Smooth muscle cell (in vitro differentiated cells): ENCODE measurements at regions not wholly inside any gene's neighbourhood (a gene's known extent, or its start where the extent isn't known, plus 50 kb on each side); places are given as distances from the start of the nearest gene placed in this dataset.

Experiments used
- DNase-seq: peaks from one replicate; lab custom pipeline; 2025; ENCODE audit not compliant: unreplicated experiment; lab: John Stamatoyannopoulos, UW
- H2AFZ ChIP-seq: fragments of 200-600 bp; sonication (generic); 2 replicates; pipeline ENCODE4 v1.6.0; 2016; ENCODE audit warnings: antibody characterized with exemption, low read depth, mild to moderate bottlenecking
- H3F3A ChIP-seq: fragments of 200-600 bp; sonication (generic); 2 replicates; pipeline ENCODE4 v1.6.0; 2017; ENCODE audit warnings: antibody characterized with exemption, low read depth
- H3K27ac ChIP-seq: fragments of 200-600 bp; sonication (generic); 2 replicates; pipeline ENCODE4 v1.5.1; 2016; ENCODE audit warnings: low read depth, mild to moderate bottlenecking
- H3K27me3 ChIP-seq: fragments of 200-600 bp; sonication (generic); 2 replicates; pipeline ENCODE4 v1.6.1; 2016; ENCODE audit warnings: low read depth, mild to moderate bottlenecking
- H3K36me3 ChIP-seq: fragments of 200-600 bp; sonication (generic); 2 replicates; pipeline ENCODE4 v1.5.1; 2016; ENCODE audit warnings: low read depth
- H3K4me1 ChIP-seq: fragments of 200-600 bp; sonication (generic); 2 replicates; pipeline ENCODE4 v1.5.1; 2016; ENCODE audit warnings: low read depth
- H3K4me2 ChIP-seq: fragments of 200-600 bp; sonication (generic); 2 replicates; pipeline ENCODE4 v1.6.0; 2016; ENCODE audit warnings: mild to moderate bottlenecking
- H3K4me3 ChIP-seq: fragments of 200-600 bp; sonication (generic); 2 replicates; pipeline ENCODE4 v1.5.1; 2016; ENCODE audit warnings: mild to moderate bottlenecking
- H3K79me2 ChIP-seq: fragments of 200-600 bp; sonication (generic); 2 replicates; pipeline ENCODE4 v1.6.0; 2016; ENCODE audit warnings: low read depth, mild to moderate bottlenecking
- H3K9ac ChIP-seq: fragments of 200-600 bp; sonication (generic); 2 replicates; pipeline ENCODE4 v1.6.0; 2016; ENCODE audit warnings: low read depth
- H3K9me3 ChIP-seq: fragments of 200-600 bp; sonication (generic); replicated peaks from 2 replicates; pipeline ENCODE4 v1.5.1; 2016; ENCODE audit warnings: low read depth
- H4K20me1 ChIP-seq: fragments of 200-600 bp; sonication (generic); 2 replicates; pipeline ENCODE4 v1.6.0; 2016; ENCODE audit warnings: low read depth
- WGBS: methylation state at CpG from one replicate; pipeline ENCODE4 v1.1.7; 2016; ENCODE audit warnings: low lambda C conversion rate; 5-methylcytosine and 5-hydroxymethylcytosine counted together
- TF ChIP-seq, protein P1 (sequence below): fragments of 200-600 bp; sonication (generic); IDR thresholded peaks from 2 replicates; pipeline ENCODE4 v1.5.1; 2017; ENCODE audit warnings: borderline replicate concordance, mild to moderate bottlenecking, antibody characterized with exemption; ENCODE audit not compliant: insufficient read depth, poor library complexity, severe bottlenecking

DNA sequence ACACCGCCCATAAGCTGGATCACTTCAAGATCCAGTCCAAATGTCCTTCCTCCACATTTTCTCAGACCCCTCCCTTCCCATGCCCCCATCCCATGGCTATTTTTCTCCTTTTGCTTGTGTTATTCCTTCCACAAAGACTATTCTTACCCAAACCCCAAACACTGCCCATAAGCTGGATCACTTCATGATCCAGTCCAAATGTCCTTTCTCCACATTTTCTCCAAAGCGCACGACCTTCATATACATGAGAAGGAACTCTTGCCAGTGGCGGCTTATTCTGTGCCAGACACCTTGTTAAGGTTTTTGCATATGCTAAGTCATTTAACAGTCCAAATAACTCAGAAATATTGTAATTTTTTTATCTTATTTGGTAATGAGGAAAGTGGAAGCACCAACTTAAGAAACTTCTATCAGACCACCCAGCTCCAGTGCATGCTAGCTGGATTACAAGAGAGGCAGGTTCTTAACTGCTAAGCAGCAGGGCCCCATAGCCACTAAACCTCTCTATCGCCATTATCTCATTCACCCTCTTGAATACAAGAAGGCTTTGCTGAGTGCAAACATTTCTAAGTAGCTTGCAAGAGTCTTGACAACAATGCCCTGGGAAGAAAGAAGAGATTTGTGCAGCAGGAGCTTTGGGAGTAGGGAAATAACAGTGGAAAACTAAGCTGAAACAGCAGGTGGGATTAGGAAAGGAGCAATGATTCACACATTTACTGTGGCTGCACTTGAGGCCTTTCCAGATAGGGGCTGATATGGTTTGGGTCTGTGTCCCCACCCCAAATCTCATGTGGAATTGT is 428.2 kb upstream of the MAF start:
- TF ChIP-seq, protein P1, sequence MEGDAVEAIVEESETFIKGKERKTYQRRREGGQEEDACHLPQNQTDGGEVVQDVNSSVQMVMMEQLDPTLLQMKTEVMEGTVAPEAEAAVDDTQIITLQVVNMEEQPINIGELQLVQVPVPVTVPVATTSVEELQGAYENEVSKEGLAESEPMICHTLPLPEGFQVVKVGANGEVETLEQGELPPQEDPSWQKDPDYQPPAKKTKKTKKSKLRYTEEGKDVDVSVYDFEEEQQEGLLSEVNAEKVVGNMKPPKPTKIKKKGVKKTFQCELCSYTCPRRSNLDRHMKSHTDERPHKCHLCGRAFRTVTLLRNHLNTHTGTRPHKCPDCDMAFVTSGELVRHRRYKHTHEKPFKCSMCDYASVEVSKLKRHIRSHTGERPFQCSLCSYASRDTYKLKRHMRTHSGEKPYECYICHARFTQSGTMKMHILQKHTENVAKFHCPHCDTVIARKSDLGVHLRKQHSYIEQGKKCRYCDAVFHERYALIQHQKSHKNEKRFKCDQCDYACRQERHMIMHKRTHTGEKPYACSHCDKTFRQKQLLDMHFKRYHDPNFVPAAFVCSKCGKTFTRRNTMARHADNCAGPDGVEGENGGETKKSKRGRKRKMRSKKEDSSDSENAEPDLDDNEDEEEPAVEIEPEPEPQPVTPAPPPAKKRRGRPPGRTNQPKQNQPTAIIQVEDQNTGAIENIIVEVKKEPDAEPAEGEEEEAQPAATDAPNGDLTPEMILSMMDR: no peak
- no peaks in the 10 kb centered on the region for H3K79me2 ChIP-seq
- H3K4me1 ChIP-seq: peaks cover 27% of the 10 kb centered on the region
- DNase-seq: no peak
- H4K20me1 ChIP-seq: no peaks in the 10 kb centered on the region
- peak overlapping the region; percentile 1 for H3K4me2 ChIP-seq
- H3K27me3 ChIP-seq: no peaks in the 10 kb centered on the region
- peaks cover 30% of the 10 kb centered on the region for H3F3A ChIP-seq
- peak overlapping the region; percentile 96 for H3K27ac ChIP-seq
- H2AFZ ChIP-seq: no peak overlapping the region
- H3K9ac ChIP-seq: no peak overlapping the region
- H3K9me3 ChIP-seq: no peaks in the 10 kb centered on the region
- WGBS: 79% methylated on average over 5 of the region's 5 CpGs
- no peaks in the 10 kb centered on the region for H3K36me3 ChIP-seq
- no peak overlapping the region for H3K4me3 ChIP-seq

GRCh38 chr16:80027007-80027965 is 426.7 kb upstream of the MAF start:
- TF ChIP-seq, protein P1: no peak
- H2AFZ ChIP-seq: peak overlapping the region; percentile 6

DNA sequence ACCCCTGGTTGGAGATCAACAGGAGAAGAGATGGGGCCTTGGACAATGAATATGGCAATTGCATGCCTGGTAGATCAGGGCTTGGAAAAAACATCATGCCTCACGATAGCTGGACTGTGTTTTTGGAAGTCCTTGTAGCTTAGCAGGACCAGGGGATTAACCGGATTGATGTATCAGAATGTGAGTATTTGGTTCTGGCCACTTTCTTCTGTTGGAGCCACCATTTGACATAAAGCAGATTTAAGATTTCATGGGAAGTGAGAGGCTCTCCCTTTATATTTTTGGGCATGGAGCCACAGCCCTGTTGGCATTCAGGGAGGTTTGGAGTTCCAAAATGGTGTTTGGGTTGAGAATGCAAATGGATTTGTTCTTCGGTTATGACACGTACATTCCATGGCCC is 424.7 kb upstream of the MAF start:
- Histone ChIP-seq H3K4me2 (peak overlapping the region; percentile 61), H3K27me3 (no peaks in the 10 kb centered on the region), H3F3A (peaks cover 43% of the 10 kb centered on the region), H3K4me1 (peaks cover 36% of the 10 kb centered on the region), H3K36me3 (no peaks in the 10 kb centered on the region), H3K4me3 (no peak overlapping the region), H4K20me1 (no peaks in the 10 kb centered on the region), H2AFZ (no peak overlapping the region), H3K79me2 (no peaks in the 10 kb centered on the region), H3K27ac (peak overlapping the region; percentile 96), H3K9me3 (no peaks in the 10 kb centered on the region), H3K9ac (peak overlapping the region; percentile 80)
- TF ChIP-seq, protein P1: no peak
- 58% methylated on average over 4 of the region's 4 CpGs for WGBS
- DNase-seq: no peak

More at GRCh38 chr16:80027007-80027965, 426.7 kb upstream of the MAF start:
- Histone ChIP-seq H4K20me1 (no peaks in the 10 kb centered on the region), H3K27ac (peak overlapping the region; percentile 96), H3K79me2 (no peaks in the 10 kb centered on the region), H3K4me1 (peaks cover 36% of the 10 kb centered on the region), H3F3A (peaks cover 43% of the 10 kb centered on the region), H3K36me3 (no peaks in the 10 kb centered on the region), H3K27me3 (no peaks in the 10 kb centered on the region), H3K4me3 (no peak overlapping the region), H3K9ac (peak overlapping the region; percentile 85), H3K9me3 (no peaks in the 10 kb centered on the region), H3K4me2 (peak overlapping the region; percentile 74)
- WGBS: 11% methylated on average over 20 of the region's 20 CpGs
- peak; percentile 48 for DNase-seq
